HCT116 (cell line): ENCODE measurements at regions not wholly inside any gene's neighbourhood (a gene's known extent, or its start where the extent isn't known, plus 50 kb on each side); places are given as distances from the start of the nearest gene placed in this dataset.

Experiments used
- POLR2A ChIP-seq: IDR thresholded peaks from 2 replicates; pipeline ENCODE4 v1.7.0; 2011; ENCODE audit warnings: borderline replicate concordance; ENCODE audit not compliant: insufficient read depth, insufficient read length; ENCODE audit errors: extremely low read depth
- POLR2AphosphoS5 ChIP-seq: IDR thresholded peaks from 2 replicates; pipeline ENCODE4 v1.6.1; 2011; ENCODE audit warnings: mild to moderate bottlenecking, low read depth, low read length, moderate library complexity
- RAD21 ChIP-seq: IDR thresholded peaks from 2 replicates; pipeline ENCODE4 v1.6.1; 2012; ENCODE audit warnings: low read depth, mild to moderate bottlenecking
- REST ChIP-seq: IDR thresholded peaks from 2 replicates; pipeline ENCODE4 v1.6.1; 2012; ENCODE audit warnings: low read depth
- TCF7L2 ChIP-seq: IDR thresholded peaks from 2 replicates; pipeline ENCODE4 v1.7.0; 2011; ENCODE audit warnings: borderline replicate concordance, inconsistent platforms; ENCODE audit not compliant: insufficient read depth, insufficient read length; ENCODE audit errors: extremely low read depth
- ZFX ChIP-seq: fragments of 450-650 bp; IDR thresholded peaks from 2 replicates; pipeline ENCODE4 v1.6.1; 2017
- ZNF274 ChIP-seq: fragments of 200-500 bp; sonication (Bioruptor generic); IDR thresholded peaks from 2 replicates; pipeline ENCODE4 v1.6.1; 2014; ENCODE audit warnings: mild to moderate bottlenecking, low read depth, low read length, inconsistent platforms
- TF ChIP-seq, protein P1 (sequence below), 3 experiments: fragments of 200-600 bp in 1 of 3; sonication (generic) in 1 of 3; IDR thresholded peaks in 2 of 3; conservative IDR thresholded peaks in 1 of 3; 2 replicates each; pipeline ENCODE4 v1.5.1; 2012 to 2017; ENCODE audit warnings: low read depth in 2 of 3, low read length in 2 of 3, antibody characterized with exemption in 1 of 3, borderline replicate concordance in 1 of 3, control low read depth in 1 of 3, mild to moderate bottlenecking in 1 of 3, mixed read lengths in 1 of 3, mixed run types in 1 of 3, moderate library complexity in 1 of 3; ENCODE audit not compliant: insufficient read depth in 1 of 3

DNA sequence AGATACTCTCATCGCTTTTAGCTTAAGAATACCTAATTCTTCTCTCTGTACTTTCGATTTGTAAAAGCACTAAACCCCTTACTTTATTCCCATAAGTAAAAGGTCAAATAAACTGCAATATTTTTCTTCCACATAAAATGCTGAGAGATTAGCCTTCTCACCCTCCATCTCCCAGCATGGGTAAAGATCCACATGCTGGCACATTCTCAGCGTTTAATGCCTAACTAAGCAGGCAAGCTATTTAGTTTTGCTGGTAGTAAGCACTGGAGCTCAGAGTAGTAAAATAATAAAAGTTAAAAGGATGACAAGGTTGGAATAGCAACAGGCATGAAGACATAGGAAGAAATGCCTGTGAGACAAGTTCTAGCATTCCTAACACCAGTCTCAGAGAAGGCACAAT, 65.9 kb upstream of the NEBL start:
- TF ChIP-seq REST = no peak
- TF ChIP-seq, protein P1, sequence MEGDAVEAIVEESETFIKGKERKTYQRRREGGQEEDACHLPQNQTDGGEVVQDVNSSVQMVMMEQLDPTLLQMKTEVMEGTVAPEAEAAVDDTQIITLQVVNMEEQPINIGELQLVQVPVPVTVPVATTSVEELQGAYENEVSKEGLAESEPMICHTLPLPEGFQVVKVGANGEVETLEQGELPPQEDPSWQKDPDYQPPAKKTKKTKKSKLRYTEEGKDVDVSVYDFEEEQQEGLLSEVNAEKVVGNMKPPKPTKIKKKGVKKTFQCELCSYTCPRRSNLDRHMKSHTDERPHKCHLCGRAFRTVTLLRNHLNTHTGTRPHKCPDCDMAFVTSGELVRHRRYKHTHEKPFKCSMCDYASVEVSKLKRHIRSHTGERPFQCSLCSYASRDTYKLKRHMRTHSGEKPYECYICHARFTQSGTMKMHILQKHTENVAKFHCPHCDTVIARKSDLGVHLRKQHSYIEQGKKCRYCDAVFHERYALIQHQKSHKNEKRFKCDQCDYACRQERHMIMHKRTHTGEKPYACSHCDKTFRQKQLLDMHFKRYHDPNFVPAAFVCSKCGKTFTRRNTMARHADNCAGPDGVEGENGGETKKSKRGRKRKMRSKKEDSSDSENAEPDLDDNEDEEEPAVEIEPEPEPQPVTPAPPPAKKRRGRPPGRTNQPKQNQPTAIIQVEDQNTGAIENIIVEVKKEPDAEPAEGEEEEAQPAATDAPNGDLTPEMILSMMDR (IDR thresholded peaks at IDR 0.05 in 2 of 3, conservative IDR thresholded peaks at IDR 0.05 in 1 of 3; ENCODE audit: borderline replicate concordance in 1 of 3, insufficient read depth in 1 of 3, low read depth in 2 of 3, low read length in 2 of 3) = no peak
- TF ChIP-seq POLR2A = no peak
- TF ChIP-seq ZFX = no peak
- TF ChIP-seq RAD21 = no peak
- TF ChIP-seq POLR2AphosphoS5 = no peak
- TF ChIP-seq ZNF274 = no peak
- TF ChIP-seq TCF7L2 = no peak
